ENCODE measurements at regions not wholly inside any gene's neighbourhood (a gene's known extent, or its start where the extent isn't known, plus 50 kb on each side); places are given as distances from the start of the nearest gene placed in this dataset.

GRCh38 chr7:47080816-47081215 is 501.1 kb downstream of the TNS3 start:
- ATAC-seq (ENCODE audit: low read depth) (no peak), DNase-seq (ENCODE audit: low spot score) (no peak)
- no peak overlapping the region for H3K4me3 ChIP-seq (ENCODE audit: severe bottlenecking)
- H3K36me3 ChIP-seq (ENCODE audit: low read depth): no peaks in the 10 kb centered on the region
- H3K27me3 ChIP-seq (ENCODE audit: insufficient read depth, poor library complexity, severe bottlenecking): no peaks in the 10 kb centered on the region
- TF ChIP-seq CTCF (IDR thresholded peaks at IDR 0.05; ENCODE audit: poor library complexity, severe bottlenecking): no peak
- no peaks in the 10 kb centered on the region for H3K4me1 ChIP-seq (ENCODE audit: insufficient read depth, poor library complexity, severe bottlenecking)
- no peak overlapping the region for H3K27ac ChIP-seq (ENCODE audit: poor library complexity, severe bottlenecking)
- H3K9me3 ChIP-seq (ENCODE audit: severe bottlenecking): no peaks in the 10 kb centered on the region

GRCh38 chr7:47078241-47078640 is 503.7 kb downstream of the TNS3 start:
- H3K9me3 ChIP-seq (ENCODE audit: severe bottlenecking): no peaks in the 10 kb centered on the region
- TF ChIP-seq CTCF (IDR thresholded peaks at IDR 0.05; ENCODE audit: poor library complexity, severe bottlenecking): no peak
- H3K27ac ChIP-seq (ENCODE audit: poor library complexity, severe bottlenecking): no peak overlapping the region
- no peaks in the 10 kb centered on the region for H3K27me3 ChIP-seq (ENCODE audit: insufficient read depth, poor library complexity, severe bottlenecking)
- H3K36me3 ChIP-seq (ENCODE audit: low read depth): no peaks in the 10 kb centered on the region
- ATAC-seq (ENCODE audit: low read depth): no peak
- DNase-seq (ENCODE audit: low spot score): no peak
- no peak overlapping the region for H3K4me3 ChIP-seq (ENCODE audit: severe bottlenecking)
- H3K4me1 ChIP-seq (ENCODE audit: insufficient read depth, poor library complexity, severe bottlenecking): no peaks in the 10 kb centered on the region

GRCh38 chr7:47074702-47075153 is 507.2 kb downstream of the TNS3 start:
- no peak for TF ChIP-seq CTCF (IDR thresholded peaks at IDR 0.05; ENCODE audit: poor library complexity, severe bottlenecking)
- no peak for ATAC-seq (ENCODE audit: low read depth)
- H3K4me3 ChIP-seq (ENCODE audit: severe bottlenecking): no peak overlapping the region
- H3K27ac ChIP-seq (ENCODE audit: poor library complexity, severe bottlenecking): no peak overlapping the region
- no peak for DNase-seq (ENCODE audit: low spot score)
- H3K36me3 ChIP-seq (ENCODE audit: low read depth): no peaks in the 10 kb centered on the region
- H3K27me3 ChIP-seq (ENCODE audit: insufficient read depth, poor library complexity, severe bottlenecking): no peaks in the 10 kb centered on the region
- H3K9me3 ChIP-seq (ENCODE audit: severe bottlenecking): no peaks in the 10 kb centered on the region
- H3K4me1 ChIP-seq (ENCODE audit: insufficient read depth, poor library complexity, severe bottlenecking): no peaks in the 10 kb centered on the region

GRCh38 chr7:47073284-47073683 is 508.6 kb downstream of the TNS3 start:
- DNase-seq (ENCODE audit: low spot score) (no peak), ATAC-seq (ENCODE audit: low read depth) (no peak)
- no peak overlapping the region for H3K27ac ChIP-seq (ENCODE audit: poor library complexity, severe bottlenecking)
- H3K4me3 ChIP-seq (ENCODE audit: severe bottlenecking): no peak overlapping the region
- H3K36me3 ChIP-seq (ENCODE audit: low read depth): no peaks in the 10 kb centered on the region
- H3K9me3 ChIP-seq (ENCODE audit: severe bottlenecking): no peaks in the 10 kb centered on the region
- no peaks in the 10 kb centered on the region for H3K4me1 ChIP-seq (ENCODE audit: insufficient read depth, poor library complexity, severe bottlenecking)
- H3K27me3 ChIP-seq (ENCODE audit: insufficient read depth, poor library complexity, severe bottlenecking): no peaks in the 10 kb centered on the region
- TF ChIP-seq CTCF (IDR thresholded peaks at IDR 0.05; ENCODE audit: poor library complexity, severe bottlenecking): no peak

GRCh38 chr7:47071866-47072265 is 510.0 kb downstream of the TNS3 start:
- Histone ChIP-seq H3K27ac (ENCODE audit: poor library complexity, severe bottlenecking) (no peak overlapping the region), H3K36me3 (ENCODE audit: low read depth) (no peaks in the 10 kb centered on the region), H3K27me3 (ENCODE audit: insufficient read depth, poor library complexity, severe bottlenecking) (no peaks in the 10 kb centered on the region), H3K4me1 (ENCODE audit: insufficient read depth, poor library complexity, severe bottlenecking) (no peaks in the 10 kb centered on the region), H3K9me3 (ENCODE audit: severe bottlenecking) (no peaks in the 10 kb centered on the region), H3K4me3 (ENCODE audit: severe bottlenecking) (no peak overlapping the region)
- ATAC-seq (ENCODE audit: low read depth) (no peak), DNase-seq (ENCODE audit: low spot score) (no peak)
- TF ChIP-seq CTCF (IDR thresholded peaks at IDR 0.05; ENCODE audit: poor library complexity, severe bottlenecking): no peak
